Mucosa of rectum (tissue), 2 donors: ENCODE measurements at regions not wholly inside any gene's neighbourhood (a gene's known extent, or its start where the extent isn't known, plus 50 kb on each side); places are given as distances from the start of the nearest gene placed in this dataset.
A peak's percentile ranks its signal among the peaks of the same experiment; 100 is the strongest.

Experiments
- H3K27ac ChIP-seq, 2 donors: one replicate each; pipeline ENCODE4 v1.7.0; 2013; ENCODE audit warnings: inconsistent platforms in 2 of 2, low read depth in 2 of 2, low read length in 2 of 2
- H3K27me3 ChIP-seq, 2 donors: one replicate each; pipeline ENCODE4 v1.7.0; 2013; ENCODE audit warnings: low read length in 2 of 2; ENCODE audit not compliant: control insufficient read depth in 2 of 2, insufficient read depth in 2 of 2
- H3K36me3 ChIP-seq, 2 donors: one replicate each; pipeline ENCODE4 v1.7.0; 2013; ENCODE audit warnings: low read length in 2 of 2; ENCODE audit not compliant: control insufficient read depth in 2 of 2, insufficient read depth in 2 of 2
- H3K4me1 ChIP-seq, 2 donors: one replicate each; pipeline ENCODE4 v1.7.0; 2013; ENCODE audit warnings: low read length in 2 of 2, mild to moderate bottlenecking in 1 of 2; ENCODE audit not compliant: control insufficient read depth in 2 of 2, insufficient read depth in 2 of 2
- H3K4me3 ChIP-seq, 2 donors: one replicate each; pipeline ENCODE4 v1.7.0; 2013; ENCODE audit warnings: low read length in 2 of 2
- H3K9ac ChIP-seq, 2 donors: one replicate each; pipeline ENCODE4 v1.7.0; 2013; ENCODE audit warnings: low read length in 2 of 2, low read depth in 1 of 2, mild to moderate bottlenecking in 1 of 2
- H3K9me3 ChIP-seq, 2 donors: one replicate each; pipeline ENCODE4 v1.7.0; 2013; ENCODE audit warnings: low read length in 2 of 2; ENCODE audit not compliant: control insufficient read depth in 2 of 2
- donor health status: healthy.
- donor health status: Normal muscosa, but diverticular disease.

DNA sequence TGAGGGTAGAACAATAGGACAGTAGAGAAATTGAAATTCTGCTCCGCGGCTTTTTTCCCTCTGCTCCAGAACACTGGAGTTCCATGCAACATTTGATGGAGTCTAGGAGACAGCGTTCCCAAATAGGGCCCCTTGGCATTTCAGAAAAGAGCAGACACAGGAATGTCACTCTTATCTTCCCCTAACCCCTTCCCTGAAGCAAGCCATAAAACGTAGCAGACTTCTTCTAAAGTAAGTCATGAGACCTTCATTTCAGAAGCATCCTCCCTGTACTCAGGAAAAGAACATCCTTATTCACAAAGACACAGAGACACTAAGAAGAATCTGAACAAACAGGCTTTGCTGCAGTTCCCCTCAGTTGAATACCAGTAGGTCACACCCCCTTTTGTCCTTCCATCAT, 296.1 kb upstream of the SOX9 start:
- Histone ChIP-seq H3K4me3 (no peak overlapping the region), H3K9me3 (no peaks in the 10 kb centered on the region), H3K9ac (no peak overlapping the region), H3K36me3 (no peaks in the 10 kb centered on the region), H3K27ac (no peak overlapping the region), H3K27me3 (no peaks in the 10 kb centered on the region), H3K4me1 (no peaks in the 10 kb centered on the region)

- Histone ChIP-seq H3K27ac (no peak overlapping the region), H3K36me3 (no peaks in the 10 kb centered on the region), H3K4me1 (no peaks in the 10 kb centered on the region)
Observed at GRCh38 chr17:71825687-71826086, 295.1 kb upstream of the SOX9 start.

GRCh38 chr17:71828182-71828596, 292.6 kb upstream of the SOX9 start:
- H3K27ac ChIP-seq: no peak overlapping the region
- peak overlapping the region in 1 of 2 donors; percentile 3 for H3K9ac ChIP-seq
- no peaks in the 10 kb centered on the region for H3K9me3 ChIP-seq
- H3K27me3 ChIP-seq: no peaks in the 10 kb centered on the region
- no peaks in the 10 kb centered on the region for H3K4me1 ChIP-seq
- H3K36me3 ChIP-seq: no peaks in the 10 kb centered on the region
- H3K4me3 ChIP-seq: no peak overlapping the region

More at GRCh38 chr17:71825687-71826086, 295.1 kb upstream of the SOX9 start:
- Histone ChIP-seq H3K27me3 (no peaks in the 10 kb centered on the region), H3K4me3 (no peak overlapping the region), H3K9me3 (no peaks in the 10 kb centered on the region), H3K9ac (no peak overlapping the region)

DNA sequence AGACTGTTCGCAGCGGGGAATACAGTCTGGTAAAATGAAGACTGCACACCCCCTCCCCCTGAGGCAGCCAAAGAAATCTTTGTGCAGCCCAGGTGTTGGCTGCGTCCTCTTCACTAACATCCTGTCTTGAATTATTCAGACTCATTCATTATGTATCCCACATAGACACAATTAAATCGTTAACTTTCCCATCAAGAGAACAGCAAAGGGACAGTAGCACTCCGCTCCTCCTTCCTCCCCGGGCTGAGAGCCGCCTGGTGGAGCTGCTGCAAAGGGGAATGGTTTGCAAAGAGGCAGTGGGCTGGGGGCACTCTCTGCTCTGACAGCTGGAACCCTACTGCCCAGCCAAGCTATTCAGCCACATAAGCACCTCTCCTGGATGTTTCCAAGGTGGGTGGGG, 290.0 kb upstream of the SOX9 start:
- no peaks in the 10 kb centered on the region for H3K9me3 ChIP-seq
- H3K27me3 ChIP-seq: no peaks in the 10 kb centered on the region
- H3K4me1 ChIP-seq: no peaks in the 10 kb centered on the region
- H3K4me3 ChIP-seq: no peak overlapping the region
- no peaks in the 10 kb centered on the region for H3K36me3 ChIP-seq
- no peak overlapping the region for H3K9ac ChIP-seq
- no peak overlapping the region for H3K27ac ChIP-seq

- no peaks in the 10 kb centered on the region for H3K27me3 ChIP-seq
- H3K4me1 ChIP-seq: no peaks in the 10 kb centered on the region
- H3K4me3 ChIP-seq: no peak overlapping the region
- no peak overlapping the region for H3K27ac ChIP-seq
- no peaks in the 10 kb centered on the region for H3K36me3 ChIP-seq
- H3K9ac ChIP-seq: no peak overlapping the region
- H3K9me3 ChIP-seq: no peaks in the 10 kb centered on the region
Observed at GRCh38 chr17:71842986-71843385, 277.8 kb upstream of the SOX9 start.

DNA sequence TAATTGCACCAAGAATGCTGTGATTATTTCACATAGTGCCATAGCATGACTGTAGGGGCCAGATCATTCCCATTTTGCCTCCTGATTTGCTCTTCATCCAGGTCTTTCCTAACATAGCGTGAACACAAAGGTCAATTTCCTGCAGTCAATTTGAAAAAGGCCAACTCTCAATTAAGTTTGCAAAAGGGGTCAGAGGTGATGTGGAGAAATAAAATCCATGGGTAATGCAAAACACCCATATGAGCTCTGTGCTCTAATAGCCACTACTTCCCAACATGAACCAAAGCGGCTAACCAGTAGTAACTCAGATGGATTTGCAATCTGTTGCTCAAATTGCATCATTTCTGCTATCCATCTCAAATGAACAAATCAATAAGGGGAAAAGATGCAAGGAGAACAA, 275.5 kb upstream of the SOX9 start:
- Histone ChIP-seq H3K27ac (no peak overlapping the region), H3K9me3 (no peaks in the 10 kb centered on the region), H3K36me3 (no peaks in the 10 kb centered on the region), H3K9ac (no peak overlapping the region), H3K4me3 (no peak overlapping the region), H3K4me1 (no peaks in the 10 kb centered on the region), H3K27me3 (no peaks in the 10 kb centered on the region)

DNA sequence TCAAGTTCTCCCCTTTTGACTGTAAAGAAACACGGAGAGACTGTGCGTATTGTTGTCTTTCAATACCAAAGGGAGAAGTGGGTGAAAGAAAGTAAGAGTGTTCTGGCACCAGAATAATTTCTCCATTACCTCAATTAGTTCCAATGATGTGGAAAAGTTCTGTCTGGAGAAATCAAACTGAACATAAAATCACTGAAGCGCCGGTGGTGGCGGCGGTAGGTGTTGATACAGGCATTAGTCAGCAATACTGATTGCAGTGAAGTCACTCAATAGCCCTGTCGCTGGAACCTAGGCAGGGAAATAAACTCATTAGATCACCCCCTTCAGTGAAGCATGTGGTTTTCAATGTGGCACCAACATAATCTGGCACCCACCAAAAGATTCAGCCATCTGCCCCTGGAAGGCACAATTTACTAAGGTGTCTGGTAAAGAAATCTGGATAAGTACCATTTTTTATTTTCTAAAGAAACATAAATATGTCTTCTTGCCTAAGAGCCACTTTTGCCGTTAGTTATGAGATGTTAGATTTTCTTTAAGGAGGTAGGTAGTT, 274.2 kb upstream of the SOX9 start:
- H3K27ac ChIP-seq: no peak overlapping the region
- H3K27me3 ChIP-seq: no peaks in the 10 kb centered on the region
- no peaks in the 10 kb centered on the region for H3K4me1 ChIP-seq
- H3K4me3 ChIP-seq: no peak overlapping the region
- no peak overlapping the region for H3K9ac ChIP-seq
- no peaks in the 10 kb centered on the region for H3K9me3 ChIP-seq
- H3K36me3 ChIP-seq: no peaks in the 10 kb centered on the region

- H3K27ac ChIP-seq: no peak overlapping the region
- H3K4me1 ChIP-seq: no peaks in the 10 kb centered on the region
- no peaks in the 10 kb centered on the region for H3K27me3 ChIP-seq
- no peaks in the 10 kb centered on the region for H3K36me3 ChIP-seq
- no peak overlapping the region for H3K9ac ChIP-seq
- H3K4me3 ChIP-seq: no peak overlapping the region
- H3K9me3 ChIP-seq: no peaks in the 10 kb centered on the region
Observed at GRCh38 chr17:71849783-71850768, 270.7 kb upstream of the SOX9 start.

DNA sequence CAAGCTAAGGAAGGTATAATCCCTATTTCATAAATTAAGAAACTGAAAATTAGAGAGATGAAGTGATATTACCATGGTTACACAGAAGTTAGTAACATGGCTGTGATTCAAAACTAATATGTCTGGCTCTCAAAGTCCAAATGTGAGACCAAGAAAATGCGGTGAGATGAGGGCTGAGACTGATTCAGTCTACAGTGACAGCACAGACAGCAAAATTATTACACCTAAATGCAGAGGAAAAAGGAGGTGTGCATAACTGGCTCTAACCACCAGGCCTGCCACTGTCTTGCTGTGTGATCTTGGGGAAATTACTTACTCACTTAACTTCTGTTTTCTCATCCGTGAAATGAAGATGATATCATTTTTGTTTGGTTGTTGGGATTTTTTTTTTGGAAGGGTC, 270.0 kb upstream of the SOX9 start:
- Histone ChIP-seq H3K4me3 (no peak overlapping the region), H3K36me3 (no peaks in the 10 kb centered on the region), H3K27ac (no peak overlapping the region)

DNA sequence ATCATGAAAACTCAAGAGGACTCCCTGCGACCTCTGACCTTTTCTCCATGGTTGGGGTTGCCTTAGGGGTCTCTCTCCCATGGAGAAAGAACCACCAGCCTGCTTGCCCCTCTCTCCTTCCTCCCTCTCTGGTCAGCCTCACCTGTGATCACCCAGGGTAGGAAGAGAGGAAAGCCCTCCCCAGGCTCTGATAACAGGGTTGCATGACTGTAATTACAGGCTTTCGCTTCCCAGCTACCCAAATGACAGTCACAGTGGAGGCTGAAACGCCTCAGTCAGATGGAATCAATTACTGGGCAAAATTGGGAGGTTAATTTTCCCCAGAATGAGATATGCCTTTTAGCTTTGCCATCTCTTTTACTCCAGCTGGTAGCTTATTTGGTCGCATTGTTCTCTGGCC, 265.8 kb upstream of the SOX9 start:
- no peaks in the 10 kb centered on the region for H3K27me3 ChIP-seq
- H3K4me3 ChIP-seq: no peak overlapping the region

More for the DNA sequence above, 270.0 kb upstream of the SOX9 start:
- H3K4me1 ChIP-seq: no peaks in the 10 kb centered on the region
- no peaks in the 10 kb centered on the region for H3K27me3 ChIP-seq
- H3K9ac ChIP-seq: no peak overlapping the region
- no peaks in the 10 kb centered on the region for H3K9me3 ChIP-seq

More for the DNA sequence above, 265.8 kb upstream of the SOX9 start:
- Histone ChIP-seq H3K4me1 (no peaks in the 10 kb centered on the region), H3K27ac (no peak overlapping the region), H3K9ac (no peak overlapping the region), H3K9me3 (no peaks in the 10 kb centered on the region), H3K36me3 (no peaks in the 10 kb centered on the region)
